ENCODE measurements at regions not wholly inside any gene's neighbourhood (a gene's known extent, or its start where the extent isn't known, plus 50 kb on each side); places are given as distances from the start of the nearest gene placed in this dataset.

- ChIA-PET CTCF (no interaction called here), POLR2A (ENCODE audit: low non-redundant PET) (no interaction called here)
- no peak for DNase-seq (ENCODE audit: low spot score)
- TF ChIP-seq CTCF (conservative IDR thresholded peaks at IDR 0.05; ENCODE audit: low read depth, low read length) (no peak), EZH2 (IDR thresholded peaks at IDR 0.05; ENCODE audit: borderline replicate concordance, low read depth, low read length, poor library complexity, severe bottlenecking) (no peak)
- intact Hi-C loops (cut with micrococcal nuclease; ENCODE audit: unreplicated experiment): no loop called here
- H3K27me3 ChIP-seq (replicated peaks; ENCODE audit: insufficient read depth, low read depth, low read length, poor library complexity): no peaks in the 10 kb centered on the region
- H3K36me3 ChIP-seq (ENCODE audit: insufficient read depth, low read length, poor library complexity, severe bottlenecking): no peaks in the 10 kb centered on the region
- H3K27ac ChIP-seq (ENCODE audit: low read depth, low read length, poor library complexity, severe bottlenecking): no peak overlapping the region
- no peak overlapping the region for H3K4me3 ChIP-seq (ENCODE audit: low read depth, low read length, poor library complexity, severe bottlenecking)
- no peaks in the 10 kb centered on the region for H3K4me1 ChIP-seq (ENCODE audit: insufficient read depth, low read length, poor library complexity, severe bottlenecking)
- BruUV-seq (replicated peaks): no TSS peak
- no peaks in the 10 kb centered on the region for H3K9me3 ChIP-seq (ENCODE audit: low read depth, low read length, poor library complexity, severe bottlenecking)
Measured at GRCh38 chr2:41068740-41069139, 616.9 kb upstream of the SLC8A1 start.

- no TSS peak for BruUV-seq (replicated peaks)
- CTCF ChIA-PET: no interaction called here
- TF ChIP-seq CTCF (conservative IDR thresholded peaks at IDR 0.05; ENCODE audit: low read depth, low read length): no peak
- no peak for TF ChIP-seq EZH2 (IDR thresholded peaks at IDR 0.05; ENCODE audit: borderline replicate concordance, low read depth, low read length, poor library complexity, severe bottlenecking)
- no peaks in the 10 kb centered on the region for H3K4me1 ChIP-seq (ENCODE audit: insufficient read depth, low read length, poor library complexity, severe bottlenecking)
- no peak for DNase-seq (ENCODE audit: low spot score)
- POLR2A ChIA-PET (ENCODE audit: low non-redundant PET): no interaction called here
- no peaks in the 10 kb centered on the region for H3K27me3 ChIP-seq (replicated peaks; ENCODE audit: insufficient read depth, low read depth, low read length, poor library complexity)
- H3K9me3 ChIP-seq (ENCODE audit: low read depth, low read length, poor library complexity, severe bottlenecking): no peaks in the 10 kb centered on the region
- no peak overlapping the region for H3K4me3 ChIP-seq (ENCODE audit: low read depth, low read length, poor library complexity, severe bottlenecking)
- H3K27ac ChIP-seq (ENCODE audit: low read depth, low read length, poor library complexity, severe bottlenecking): no peak overlapping the region
- intact Hi-C loops (cut with micrococcal nuclease; ENCODE audit: unreplicated experiment): no loop called here
- no peaks in the 10 kb centered on the region for H3K36me3 ChIP-seq (ENCODE audit: insufficient read depth, low read length, poor library complexity, severe bottlenecking)
Measured at GRCh38 chr2:41078341-41078740, 626.5 kb upstream of the SLC8A1 start.

GRCh38 chr2:41079011-41079410 is 627.1 kb upstream of the SLC8A1 start:
- Histone ChIP-seq H3K9me3 (ENCODE audit: low read depth, low read length, poor library complexity, severe bottlenecking) (no peaks in the 10 kb centered on the region), H3K27me3 (replicated peaks; ENCODE audit: insufficient read depth, low read depth, low read length, poor library complexity) (no peaks in the 10 kb centered on the region), H3K36me3 (ENCODE audit: insufficient read depth, low read length, poor library complexity, severe bottlenecking) (no peaks in the 10 kb centered on the region), H3K4me1 (ENCODE audit: insufficient read depth, low read length, poor library complexity, severe bottlenecking) (no peaks in the 10 kb centered on the region), H3K4me3 (ENCODE audit: low read depth, low read length, poor library complexity, severe bottlenecking) (no peak overlapping the region), H3K27ac (ENCODE audit: low read depth, low read length, poor library complexity, severe bottlenecking) (no peak overlapping the region)
- intact Hi-C loops (cut with micrococcal nuclease; ENCODE audit: unreplicated experiment): no loop called here
- no TSS peak for BruUV-seq (replicated peaks)
- ChIA-PET CTCF (no interaction called here), POLR2A (ENCODE audit: low non-redundant PET) (no interaction called here)
- DNase-seq (ENCODE audit: low spot score): no peak
- TF ChIP-seq CTCF (conservative IDR thresholded peaks at IDR 0.05; ENCODE audit: low read depth, low read length): no peak
- TF ChIP-seq EZH2 (IDR thresholded peaks at IDR 0.05; ENCODE audit: borderline replicate concordance, low read depth, low read length, poor library complexity, severe bottlenecking): no peak

All from A673 (cell line).